Neural cell (in vitro differentiated cells): ENCODE measurements at regions not wholly inside any gene's neighbourhood (a gene's known extent, or its start where the extent isn't known, plus 50 kb on each side); places are given as distances from the start of the nearest gene placed in this dataset.

Experiments
- CTCF ChIP-seq: fragments of 450-650 bp; IDR thresholded peaks from 2 replicates; pipeline ENCODE4 v1.5.1; 2014; ENCODE audit warnings: antibody characterized with exemption, mild to moderate bottlenecking, moderate library complexity; ENCODE audit not compliant: poor library complexity, severe bottlenecking
- EP300 ChIP-seq: fragments of 450-650 bp; conservative IDR thresholded peaks from 2 replicates; pipeline ENCODE4 v1.6.1; 2014; ENCODE audit warnings: antibody characterized with exemption, mild to moderate bottlenecking, moderate library complexity; ENCODE audit not compliant: poor library complexity, severe bottlenecking
- EZH2 ChIP-seq: fragments of 200-600, 300-800 bp; shearing (Covaris generic), sonication (generic); IDR thresholded peaks from 2 replicates; pipeline ENCODE4 v1.6.1; 2014; ENCODE audit warnings: antibody characterized with exemption, low read length, borderline replicate concordance, mild to moderate bottlenecking; ENCODE audit not compliant: insufficient read depth, poor library complexity, severe bottlenecking
- POLR2AphosphoS5 ChIP-seq: IDR thresholded peaks from 2 replicates; pipeline ENCODE4 v1.6.1; 2012
- RAD21 ChIP-seq: fragments of 450-650 bp; conservative IDR thresholded peaks from 2 replicates; pipeline ENCODE4 v1.6.1; 2014; ENCODE audit warnings: antibody characterized with exemption, mild to moderate bottlenecking, moderate library complexity
- SMC3 ChIP-seq: fragments of 450-650 bp; conservative IDR thresholded peaks from 2 replicates; pipeline ENCODE4 v1.6.1; 2014; ENCODE audit warnings: antibody characterized with exemption, mild to moderate bottlenecking, moderate library complexity; ENCODE audit not compliant: poor library complexity
- TAF1 ChIP-seq: IDR thresholded peaks from 2 replicates; pipeline ENCODE4 v1.6.1; 2012; ENCODE audit warnings: low read depth
- TF ChIP-seq, protein P1 (sequence below): IDR thresholded peaks from 2 replicates; pipeline ENCODE4 v1.6.1; 2012; ENCODE audit warnings: borderline replicate concordance

DNA sequence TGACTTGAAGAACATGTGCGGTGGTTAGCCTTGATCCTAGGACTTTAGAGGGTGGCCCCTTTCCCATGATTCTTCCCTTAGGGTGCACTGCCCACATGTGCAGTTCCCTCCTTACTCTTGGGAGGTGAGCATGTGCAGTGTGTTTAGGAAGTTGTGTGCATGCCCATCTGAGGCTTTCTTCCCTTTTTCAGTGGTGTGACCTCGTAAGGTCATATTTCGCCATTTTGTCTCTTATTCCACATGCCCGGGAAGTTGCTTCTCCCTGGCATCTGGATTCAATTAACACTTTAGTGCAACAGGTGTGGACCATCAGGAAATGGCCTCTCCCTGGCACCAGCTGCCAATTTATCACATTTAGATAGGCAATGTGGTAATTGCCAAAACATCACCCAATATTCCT is 380.6 kb upstream of the VSTM2A start:
- TF ChIP-seq CTCF (no peak), EZH2 (no peak), RAD21 (no peak), EP300 (no peak), POLR2AphosphoS5 (no peak), TAF1 (no peak), SMC3 (no peak)
- TF ChIP-seq, protein P1, sequence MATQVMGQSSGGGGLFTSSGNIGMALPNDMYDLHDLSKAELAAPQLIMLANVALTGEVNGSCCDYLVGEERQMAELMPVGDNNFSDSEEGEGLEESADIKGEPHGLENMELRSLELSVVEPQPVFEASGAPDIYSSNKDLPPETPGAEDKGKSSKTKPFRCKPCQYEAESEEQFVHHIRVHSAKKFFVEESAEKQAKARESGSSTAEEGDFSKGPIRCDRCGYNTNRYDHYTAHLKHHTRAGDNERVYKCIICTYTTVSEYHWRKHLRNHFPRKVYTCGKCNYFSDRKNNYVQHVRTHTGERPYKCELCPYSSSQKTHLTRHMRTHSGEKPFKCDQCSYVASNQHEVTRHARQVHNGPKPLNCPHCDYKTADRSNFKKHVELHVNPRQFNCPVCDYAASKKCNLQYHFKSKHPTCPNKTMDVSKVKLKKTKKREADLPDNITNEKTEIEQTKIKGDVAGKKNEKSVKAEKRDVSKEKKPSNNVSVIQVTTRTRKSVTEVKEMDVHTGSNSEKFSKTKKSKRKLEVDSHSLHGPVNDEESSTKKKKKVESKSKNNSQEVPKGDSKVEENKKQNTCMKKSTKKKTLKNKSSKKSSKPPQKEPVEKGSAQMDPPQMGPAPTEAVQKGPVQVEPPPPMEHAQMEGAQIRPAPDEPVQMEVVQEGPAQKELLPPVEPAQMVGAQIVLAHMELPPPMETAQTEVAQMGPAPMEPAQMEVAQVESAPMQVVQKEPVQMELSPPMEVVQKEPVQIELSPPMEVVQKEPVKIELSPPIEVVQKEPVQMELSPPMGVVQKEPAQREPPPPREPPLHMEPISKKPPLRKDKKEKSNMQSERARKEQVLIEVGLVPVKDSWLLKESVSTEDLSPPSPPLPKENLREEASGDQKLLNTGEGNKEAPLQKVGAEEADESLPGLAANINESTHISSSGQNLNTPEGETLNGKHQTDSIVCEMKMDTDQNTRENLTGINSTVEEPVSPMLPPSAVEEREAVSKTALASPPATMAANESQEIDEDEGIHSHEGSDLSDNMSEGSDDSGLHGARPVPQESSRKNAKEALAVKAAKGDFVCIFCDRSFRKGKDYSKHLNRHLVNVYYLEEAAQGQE, result no peak
